B cell (primary cell): ENCODE measurements at regions not wholly inside any gene's neighbourhood (a gene's known extent, or its start where the extent isn't known, plus 50 kb on each side); places are given as distances from the start of the nearest gene placed in this dataset.
"Not testable (repeated sequence)": the region's sequence is repeated elsewhere in the genome, so short reads cannot be mapped to it uniquely, and the experiment has no call there.

Source experiments
- CTCF ChIP-seq: fragments of 200-600 bp; IDR thresholded peaks from one replicate; pipeline ENCODE4 v1.8.0; 2022; ENCODE audit warnings: antibody characterized with exemption, mild to moderate bottlenecking
- EZH2 ChIP-seq: IDR thresholded peaks from 2 replicates; pipeline ENCODE4 v1.6.1; 2012; ENCODE audit warnings: borderline replicate concordance, low read depth, mild to moderate bottlenecking, moderate library complexity, low read length; ENCODE audit not compliant: insufficient read depth, poor library complexity, severe bottlenecking

- not testable (repeated sequence) for TF ChIP-seq CTCF, EZH2
Measured at GRCh38 chr5:42979242-42979641, 60.9 kb downstream of the ANXA2R start.
